HG02885 (cell line): ENCODE measurements at regions not wholly inside any gene's neighbourhood (a gene's known extent, or its start where the extent isn't known, plus 50 kb on each side); places are given as distances from the start of the nearest gene placed in this dataset.
A peak's percentile ranks its signal among the peaks of the same experiment; 100 is the strongest.

ENCODE experiments used
- ATAC-seq: cut with Tn5 transposase; IDR thresholded peaks from one replicate; pipeline ENCODE4 v1.9.1; 2021; ENCODE audit warnings: mild to moderate bottlenecking; ENCODE audit not compliant: unreplicated experiment, poor library complexity

DNA sequence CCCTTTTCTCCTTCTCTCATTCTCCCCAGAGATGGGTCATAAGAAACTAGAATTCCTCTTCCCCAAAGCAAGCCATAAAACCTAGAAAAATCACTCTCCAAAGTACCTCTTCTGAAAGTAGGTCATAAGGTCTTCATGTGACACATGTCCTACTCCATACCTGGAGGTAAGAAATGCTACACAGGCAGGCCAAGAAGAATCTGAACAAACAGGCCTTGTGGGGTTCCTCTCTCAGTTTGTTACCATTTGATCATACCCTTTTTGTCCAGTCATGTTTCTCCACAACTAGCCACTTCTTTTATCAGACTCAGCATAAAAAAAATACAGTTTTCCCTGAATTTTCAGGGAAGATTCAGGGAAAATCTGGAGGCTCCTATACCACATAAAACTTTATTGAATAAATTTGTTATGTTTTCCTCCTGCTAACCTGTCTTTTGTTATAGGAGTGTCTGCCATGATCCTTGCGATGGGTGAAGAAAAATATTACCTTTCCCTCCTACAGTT, 134.4 kb upstream of the LMO4 start:
- no peak for ATAC-seq

DNA sequence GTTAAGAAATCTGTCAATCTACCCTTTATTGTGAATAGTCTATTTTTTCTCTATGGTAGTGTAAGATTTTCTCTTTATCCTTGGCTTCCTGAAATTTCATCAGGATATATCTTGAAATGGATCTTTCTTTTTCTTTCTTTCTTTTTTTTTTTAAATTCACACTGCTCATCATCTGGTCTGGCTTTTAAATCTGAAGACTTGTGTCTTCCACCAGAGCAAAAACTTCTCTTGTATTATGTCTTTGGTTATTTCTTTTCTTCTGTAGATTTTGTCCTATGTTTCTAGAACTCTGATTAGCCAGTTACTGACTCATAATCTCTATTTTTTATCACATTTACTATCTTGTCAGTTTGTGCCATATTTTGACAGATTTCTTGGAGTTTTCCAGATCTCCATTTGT, 133.8 kb upstream of the LMO4 start:
- no peak for ATAC-seq

DNA sequence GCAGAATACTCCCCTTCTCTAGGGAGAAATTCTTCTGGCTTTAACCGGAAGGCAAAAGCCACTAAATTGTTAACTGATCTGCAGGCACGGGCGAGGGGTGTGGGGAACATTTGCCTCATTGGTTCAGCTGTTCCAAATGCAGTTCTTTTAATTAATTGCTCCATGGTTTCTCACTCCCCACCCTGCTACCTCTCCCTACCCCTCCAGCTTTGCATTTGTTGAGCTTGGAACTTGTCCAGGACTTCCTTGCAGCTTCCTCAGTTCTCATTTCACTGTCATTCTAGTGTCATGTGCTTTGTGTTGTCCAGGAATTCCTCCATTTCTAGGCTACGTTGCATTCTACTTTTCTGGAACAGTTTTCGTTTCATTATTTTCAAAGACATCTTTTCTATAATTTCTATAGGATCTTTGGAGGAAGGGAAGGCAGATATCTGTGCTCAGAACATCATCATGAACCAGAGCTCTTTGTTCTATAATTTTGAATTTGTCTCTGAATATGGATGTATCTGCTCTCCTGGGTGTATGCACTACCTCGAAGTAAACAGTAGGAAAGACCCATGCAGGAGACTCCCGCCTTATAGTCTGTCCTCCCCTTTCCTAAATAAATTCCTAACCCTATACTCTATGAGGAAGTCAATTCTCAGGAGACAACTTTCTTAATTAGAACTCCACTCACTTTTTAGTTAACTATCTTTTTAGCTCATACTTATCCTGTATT, 132.4 kb upstream of the LMO4 start:
- no peak for ATAC-seq

DNA sequence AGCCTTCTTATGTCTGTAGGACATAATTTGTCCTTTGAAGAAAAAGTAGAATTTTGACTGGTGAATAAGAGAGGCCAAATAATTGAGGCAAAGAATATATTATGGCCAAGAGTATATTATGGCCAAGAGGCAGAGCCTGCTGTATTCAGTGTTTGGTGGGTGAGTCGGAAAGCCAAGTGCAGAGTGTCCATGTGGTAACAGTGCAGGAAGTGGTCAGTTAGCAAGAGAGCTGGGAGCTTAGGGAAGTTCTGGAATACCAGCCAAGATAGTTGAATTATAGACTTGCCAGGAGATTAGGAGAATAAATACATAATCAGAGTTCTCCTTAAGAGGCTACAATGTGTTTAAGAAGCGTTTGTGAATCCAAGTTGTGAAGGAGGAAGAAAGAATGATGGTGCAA, 131.5 kb upstream of the LMO4 start:
- no peak for ATAC-seq

DNA sequence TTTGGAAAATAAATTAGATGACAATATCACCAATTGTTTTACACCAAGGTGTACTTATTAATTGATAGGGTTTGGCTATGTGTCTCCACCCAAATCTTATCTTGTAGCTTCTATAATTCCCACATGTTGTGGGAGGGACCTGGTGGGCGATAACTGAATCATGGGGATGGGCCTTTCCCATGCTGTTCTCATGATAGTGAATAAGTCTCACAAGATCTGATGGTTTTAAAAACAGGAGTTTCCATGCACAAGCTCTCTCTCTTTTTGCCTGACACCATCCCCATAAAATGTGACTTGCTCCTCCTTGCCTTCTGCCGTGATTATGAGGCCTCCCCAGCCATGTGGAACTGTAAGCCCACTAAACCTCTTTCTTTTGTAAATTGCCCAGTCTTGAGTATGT, 131.0 kb upstream of the LMO4 start:
- no peak for ATAC-seq

DNA sequence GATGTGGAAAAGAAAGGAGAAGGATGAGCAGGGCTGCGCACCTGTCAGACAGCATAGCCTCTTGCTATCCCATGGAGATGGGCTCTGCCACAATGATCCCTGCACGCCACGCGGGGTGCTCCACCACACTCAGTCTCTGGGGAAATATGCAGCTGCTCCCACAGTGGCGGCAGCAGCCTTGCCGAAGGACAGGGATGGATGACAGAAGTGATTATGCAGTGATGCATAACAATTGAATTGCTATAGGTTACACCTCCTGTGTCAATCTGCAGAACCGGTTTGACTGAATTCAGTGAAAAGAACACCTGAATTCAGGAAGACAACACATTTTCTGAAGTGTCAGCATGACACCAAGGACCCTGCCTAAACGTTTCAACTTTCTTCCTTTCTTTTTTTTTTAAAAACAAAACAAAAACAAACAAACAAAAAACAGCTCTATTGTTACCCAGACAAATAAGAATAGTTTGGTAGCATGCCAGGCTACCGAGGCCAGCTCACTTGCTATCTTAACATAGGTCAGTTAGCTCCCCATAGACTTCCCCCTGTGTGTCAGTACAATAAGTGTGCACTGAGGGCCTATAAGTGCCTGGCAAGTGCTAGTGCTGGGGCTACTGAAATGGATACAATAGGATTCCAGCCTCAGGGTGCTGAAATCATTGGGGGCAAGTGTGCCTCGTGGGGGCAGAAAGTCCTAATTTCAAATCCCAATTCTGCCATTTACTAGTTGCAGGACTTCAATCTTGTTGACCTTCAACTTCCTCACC, 127.6 kb upstream of the LMO4 start:
- ATAC-seq, result no peak

DNA sequence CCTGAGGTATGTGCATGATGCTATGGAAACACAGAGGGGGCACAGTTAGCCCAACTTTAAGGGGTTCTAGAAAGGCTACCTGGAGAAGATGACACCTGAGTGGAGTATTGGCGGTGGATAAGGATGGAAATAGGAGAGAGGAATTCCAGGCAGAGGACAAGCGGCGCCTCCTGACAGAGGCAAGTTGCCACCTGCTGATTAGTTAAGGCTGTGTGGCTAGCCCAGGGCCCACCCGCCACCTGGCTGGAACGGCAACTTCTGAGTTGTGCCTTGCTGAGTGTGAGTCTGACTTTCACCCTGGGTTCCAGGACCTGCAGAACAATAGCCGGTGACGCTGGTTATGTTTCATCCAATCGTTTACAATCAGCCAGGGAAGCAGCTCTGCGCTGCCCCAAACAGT, 126.9 kb upstream of the LMO4 start:
- ATAC-seq, result no peak

DNA sequence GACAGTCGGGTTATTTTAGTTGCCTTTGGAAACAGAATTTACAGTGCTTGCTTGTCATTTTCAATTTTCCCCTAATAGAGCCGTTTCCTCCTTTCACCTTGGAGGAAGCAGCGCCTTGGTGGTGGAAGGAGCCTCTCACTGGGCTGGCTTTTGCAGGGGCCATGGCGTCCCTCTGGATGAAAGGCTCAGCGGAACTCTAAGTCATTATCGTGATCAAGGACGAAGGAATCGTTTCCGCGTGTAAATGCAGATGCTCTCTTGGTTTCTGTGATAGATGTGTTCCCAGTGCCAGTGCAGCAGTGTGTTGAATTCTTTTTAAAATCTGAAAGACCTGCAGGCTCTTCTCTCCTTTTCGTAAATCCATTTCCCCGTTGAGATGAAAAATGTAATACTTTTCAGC, 126.2 kb upstream of the LMO4 start:
- no peak for ATAC-seq

DNA sequence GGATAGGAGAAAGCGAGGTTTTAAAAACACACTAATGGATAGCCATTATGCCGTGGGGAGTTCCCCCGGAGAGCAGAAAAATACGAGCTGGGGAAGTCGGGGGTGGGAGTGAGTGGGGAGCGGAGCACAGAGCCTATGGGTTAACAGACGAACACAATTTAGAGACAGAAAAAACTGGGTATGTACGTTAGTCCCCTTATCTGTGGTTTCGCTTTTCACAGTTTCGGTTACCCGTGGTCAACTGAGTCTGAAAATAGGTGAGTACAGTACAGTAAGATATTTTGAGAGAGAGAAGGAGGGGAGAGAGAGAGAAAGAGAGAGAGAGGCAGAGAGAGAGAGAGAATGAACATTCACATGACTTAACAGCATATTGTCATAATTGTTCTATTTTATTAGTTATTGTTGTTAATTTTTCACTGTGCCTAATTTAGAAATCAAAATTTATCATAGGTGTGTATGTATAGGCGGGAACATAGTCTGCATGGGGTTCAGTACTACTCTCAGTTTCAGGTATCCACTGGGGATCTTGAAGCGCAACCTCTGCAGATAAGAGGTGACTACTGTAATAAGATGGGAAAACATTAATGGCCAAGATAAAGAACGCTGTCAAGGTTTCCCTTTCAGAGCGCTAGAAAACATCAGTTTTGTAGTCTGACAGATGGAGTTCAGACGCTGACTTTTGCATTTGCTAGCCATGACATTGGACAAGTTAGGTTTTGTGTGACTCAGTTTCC, 125.6 kb upstream of the LMO4 start:
- peak; percentile 96 for ATAC-seq

DNA sequence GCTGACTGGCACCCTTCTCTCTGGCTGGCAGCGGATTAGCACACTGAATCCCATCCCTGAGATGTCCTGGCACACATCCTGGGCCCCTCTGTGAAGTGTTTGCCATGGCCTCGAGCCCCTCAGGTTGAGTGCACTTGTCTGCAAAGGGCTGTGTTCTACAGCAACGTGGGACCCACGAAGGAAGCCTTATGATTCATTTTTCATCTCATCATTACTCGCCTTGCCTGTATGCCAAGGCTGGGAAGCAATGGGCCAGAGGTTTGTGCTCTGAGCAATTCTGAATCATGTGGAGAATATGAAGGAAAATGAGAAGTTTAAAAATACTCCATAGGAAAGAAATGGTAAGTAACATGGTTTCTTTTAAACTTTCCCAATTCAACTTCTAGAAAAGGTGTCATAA, 124.8 kb upstream of the LMO4 start:
- ATAC-seq, result no peak

DNA sequence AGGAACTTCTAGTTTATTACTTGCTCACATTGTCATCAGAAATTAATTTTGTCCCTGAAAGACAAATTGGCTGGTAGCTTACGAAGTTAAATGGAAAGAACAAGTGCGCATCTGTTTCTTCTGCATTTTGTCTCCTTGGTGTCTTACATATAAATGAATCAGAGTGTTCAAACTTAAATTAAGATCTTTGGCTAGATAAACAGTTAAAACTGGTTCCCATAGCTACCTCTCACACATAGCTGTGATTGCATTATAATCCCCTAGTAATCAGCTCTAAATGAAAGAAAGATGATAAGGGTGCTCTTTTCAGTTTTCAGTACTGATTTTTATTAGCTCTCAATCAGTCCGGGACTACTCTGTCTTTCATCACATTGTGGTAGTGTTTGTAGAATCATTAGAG, 124.2 kb upstream of the LMO4 start:
- ATAC-seq, result no peak

DNA sequence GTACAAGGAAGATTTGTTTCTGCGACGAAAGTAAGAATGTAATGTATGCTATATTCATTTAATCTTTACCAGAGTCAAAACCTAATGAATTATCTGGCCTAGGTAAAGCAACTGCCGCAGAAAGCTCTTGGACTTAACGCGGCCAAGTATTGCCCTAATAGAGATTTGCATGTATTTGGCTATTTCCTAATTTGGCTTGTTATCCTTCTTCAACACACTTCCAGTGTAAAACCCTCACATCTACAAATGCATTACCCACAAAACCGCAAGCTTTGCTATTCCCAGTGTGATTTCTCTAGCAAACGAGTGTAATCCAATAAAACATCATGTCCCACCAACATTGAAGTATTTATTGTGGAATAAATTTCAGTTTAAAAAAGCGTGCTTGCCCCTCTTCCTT, 123.8 kb upstream of the LMO4 start:
- ATAC-seq, result no peak

DNA sequence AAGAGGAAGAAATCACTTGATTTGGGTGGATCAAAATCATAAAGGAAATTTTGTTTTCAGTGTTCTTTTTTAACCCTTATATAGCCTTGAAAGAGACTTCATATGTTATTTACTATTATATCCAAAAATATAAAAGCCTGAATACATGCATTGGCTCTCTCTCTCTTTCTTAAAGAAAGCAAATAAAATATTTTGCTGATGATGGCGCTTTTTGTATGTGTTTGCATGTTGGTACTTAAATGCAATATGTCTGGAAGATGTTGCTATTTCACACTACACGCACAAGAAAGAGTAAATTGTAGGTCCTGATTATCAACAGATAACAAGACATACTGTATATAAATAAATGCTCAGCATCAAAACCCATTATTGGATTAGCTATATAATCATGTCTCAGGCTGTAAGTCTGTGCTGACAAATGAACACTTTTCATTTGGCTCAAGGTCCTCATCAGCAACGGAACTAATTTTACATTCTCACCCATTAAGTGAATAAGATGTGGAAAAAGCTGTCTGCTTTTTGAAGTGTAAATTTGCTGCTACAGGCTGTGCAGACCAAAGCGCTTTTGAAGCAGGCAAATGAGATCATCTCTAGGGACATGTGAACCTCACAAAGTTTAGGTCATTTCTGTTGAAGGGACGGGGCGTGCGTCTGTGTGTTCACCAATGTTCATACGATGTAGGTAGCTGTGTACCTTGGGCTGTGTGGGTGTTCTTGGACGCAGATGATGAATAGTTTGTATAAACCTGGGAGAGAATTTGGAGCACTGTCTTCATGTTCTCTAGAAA, 122.4 kb upstream of the LMO4 start:
- ATAC-seq, result no peak

DNA sequence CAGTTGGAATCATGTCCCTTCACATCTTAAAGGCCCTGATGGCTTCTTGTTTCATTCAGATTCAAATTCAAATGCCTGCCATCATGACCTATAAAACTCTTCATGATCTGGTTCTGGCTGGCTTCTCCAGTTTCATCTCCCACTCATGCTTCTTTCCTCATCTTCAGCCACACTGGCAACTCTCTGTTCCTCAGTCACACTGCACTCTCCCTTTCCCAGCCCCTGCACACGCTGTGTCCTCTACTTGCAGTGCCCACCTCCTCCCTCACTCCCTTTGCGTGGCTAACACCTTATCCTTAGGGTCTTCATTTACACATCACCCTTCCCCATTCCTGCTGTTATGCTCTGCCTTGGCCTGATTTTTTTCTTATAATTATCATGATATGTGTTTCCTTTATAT, 120.6 kb upstream of the LMO4 start:
- no peak for ATAC-seq

DNA sequence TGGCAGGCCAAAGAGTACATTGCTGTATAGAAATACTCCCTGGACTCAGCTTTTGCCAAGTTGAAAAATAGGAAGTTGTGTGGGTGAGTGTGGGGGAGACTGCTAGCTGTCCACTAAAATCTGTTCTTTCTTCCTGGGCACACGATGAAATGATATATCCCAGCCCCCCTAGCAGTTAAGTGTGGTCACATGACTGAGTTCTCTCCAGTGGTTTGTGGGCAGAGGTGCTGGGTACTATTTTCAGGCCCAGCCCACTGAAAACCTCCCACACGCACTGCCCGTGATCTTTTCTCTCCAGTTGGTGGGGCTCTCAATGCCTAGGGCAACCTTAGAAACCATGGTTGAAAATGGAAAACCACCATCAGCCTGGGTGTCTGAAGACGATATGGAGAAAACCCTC, 119.7 kb upstream of the LMO4 start:
- ATAC-seq, result peak; percentile 34

DNA sequence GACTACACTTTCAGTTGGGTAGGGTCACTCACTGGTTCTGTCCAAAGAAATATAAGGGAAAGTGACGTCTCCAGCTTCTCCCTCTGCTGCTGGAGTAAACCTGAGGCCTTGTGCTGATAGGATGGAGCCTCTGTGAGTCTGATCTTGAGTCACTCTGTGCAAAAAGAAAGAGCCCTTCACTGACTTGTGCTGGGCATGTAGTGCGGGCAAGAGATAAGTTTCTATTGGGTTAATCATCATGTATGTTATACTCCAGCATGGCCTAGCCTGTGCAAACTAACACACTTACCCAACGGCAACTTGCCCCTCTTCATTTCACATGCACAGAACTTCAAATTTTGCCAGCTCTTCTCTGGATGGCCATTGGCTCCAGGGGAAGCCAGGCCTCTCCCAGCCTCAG, 118.5 kb upstream of the LMO4 start:
- no peak for ATAC-seq

DNA sequence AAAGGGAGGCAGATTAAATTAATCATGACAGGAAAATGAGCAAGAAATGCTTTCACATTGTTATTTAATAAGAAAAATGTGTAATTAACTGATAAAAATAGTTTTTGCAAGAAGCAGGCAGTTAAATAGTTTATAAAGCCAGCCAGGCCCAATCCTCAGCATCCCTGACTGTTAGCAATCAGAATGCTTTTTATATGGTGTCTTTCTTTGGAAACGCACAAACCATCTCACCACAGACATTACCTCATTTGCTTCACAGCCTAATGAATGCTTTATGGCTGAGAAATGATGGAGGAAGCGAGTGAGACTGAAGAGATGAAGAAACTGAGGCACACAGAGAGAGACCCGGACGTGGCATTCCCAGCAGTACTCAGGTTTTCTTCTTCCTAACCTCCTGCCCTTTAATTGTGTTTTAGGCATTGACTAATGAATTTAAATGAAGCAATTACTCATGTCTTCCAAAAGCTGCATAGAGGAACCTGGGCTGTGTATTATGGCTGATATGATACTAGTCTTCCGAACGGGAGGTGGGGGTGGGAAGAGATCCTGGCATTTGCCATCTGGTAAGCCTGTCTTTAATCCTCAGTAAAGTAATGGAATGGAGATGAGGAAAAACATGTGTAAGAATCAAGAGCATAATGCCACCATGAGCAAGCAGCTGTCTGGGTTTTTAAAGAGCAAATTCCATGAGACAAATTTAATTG, 116.1 kb upstream of the LMO4 start:
- no peak for ATAC-seq

DNA sequence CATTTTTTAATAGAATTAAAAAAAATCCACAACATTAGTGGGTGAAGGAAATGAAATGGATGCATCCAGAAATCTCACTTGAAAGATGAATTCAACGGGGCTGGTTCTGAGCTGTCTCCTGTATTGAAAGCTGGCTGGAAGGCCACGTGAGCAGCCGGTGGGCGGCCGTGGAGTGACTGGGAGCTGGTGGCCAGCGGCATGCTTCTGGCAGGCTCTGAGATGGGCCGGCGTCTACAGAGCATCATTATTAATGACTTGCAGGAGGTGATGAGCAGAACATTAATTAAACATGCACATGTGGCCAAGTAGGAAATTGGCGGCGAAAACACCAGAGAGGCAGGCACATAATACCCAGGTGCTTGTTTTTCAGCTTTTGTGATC, 115.6 kb upstream of the LMO4 start:
- no peak for ATAC-seq

DNA sequence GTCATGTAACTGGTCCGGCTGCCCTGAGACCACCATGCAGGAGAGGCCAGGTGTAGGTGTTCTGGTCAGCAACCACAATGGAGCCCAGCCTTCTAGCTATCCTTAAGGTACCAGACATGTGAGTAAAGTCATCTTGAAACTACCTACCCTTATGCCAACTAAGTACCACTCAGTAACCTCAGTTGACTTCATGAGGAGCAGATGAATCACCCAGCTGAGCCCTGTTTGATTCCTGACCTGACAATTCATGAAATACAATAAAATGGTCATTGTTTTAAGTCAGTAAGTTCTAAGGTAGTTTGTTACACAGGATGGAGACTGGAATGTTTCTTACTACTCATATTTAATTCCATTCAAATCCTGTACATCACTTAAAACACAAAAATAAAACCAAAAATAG, 113.1 kb upstream of the LMO4 start:
- no peak for ATAC-seq

DNA sequence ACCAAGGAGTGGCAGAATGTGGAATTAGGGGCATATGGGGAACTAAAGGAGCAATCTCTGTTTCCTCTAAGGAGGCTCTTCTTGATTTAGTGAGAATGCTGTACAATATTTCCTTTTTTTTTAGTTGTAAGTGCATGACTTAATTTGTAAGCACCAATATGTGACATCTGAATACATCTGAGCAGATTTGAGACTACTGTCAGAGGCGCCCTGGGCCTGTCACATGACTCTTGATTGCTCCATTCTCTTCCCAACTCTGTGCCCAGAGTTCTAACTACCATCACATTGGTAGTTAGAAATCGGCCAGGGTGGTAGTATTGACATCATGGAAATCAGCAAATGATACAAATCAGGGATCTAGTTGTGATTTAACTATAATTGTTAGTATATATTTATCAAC, 110.1 kb upstream of the LMO4 start:
- ATAC-seq, result no peak
